GM12872 (cell line): ENCODE measurements at regions not wholly inside any gene's neighbourhood (a gene's known extent, or its start where the extent isn't known, plus 50 kb on each side); places are given as distances from the start of the nearest gene placed in this dataset.

Experiments
- TF ChIP-seq, protein P1 (sequence below): IDR thresholded peaks from 3 replicates; pipeline ENCODE4 v1.5.1; 2011; ENCODE audit warnings: low read depth, mild to moderate bottlenecking, low read length, moderate library complexity; ENCODE audit not compliant: insufficient read depth

DNA sequence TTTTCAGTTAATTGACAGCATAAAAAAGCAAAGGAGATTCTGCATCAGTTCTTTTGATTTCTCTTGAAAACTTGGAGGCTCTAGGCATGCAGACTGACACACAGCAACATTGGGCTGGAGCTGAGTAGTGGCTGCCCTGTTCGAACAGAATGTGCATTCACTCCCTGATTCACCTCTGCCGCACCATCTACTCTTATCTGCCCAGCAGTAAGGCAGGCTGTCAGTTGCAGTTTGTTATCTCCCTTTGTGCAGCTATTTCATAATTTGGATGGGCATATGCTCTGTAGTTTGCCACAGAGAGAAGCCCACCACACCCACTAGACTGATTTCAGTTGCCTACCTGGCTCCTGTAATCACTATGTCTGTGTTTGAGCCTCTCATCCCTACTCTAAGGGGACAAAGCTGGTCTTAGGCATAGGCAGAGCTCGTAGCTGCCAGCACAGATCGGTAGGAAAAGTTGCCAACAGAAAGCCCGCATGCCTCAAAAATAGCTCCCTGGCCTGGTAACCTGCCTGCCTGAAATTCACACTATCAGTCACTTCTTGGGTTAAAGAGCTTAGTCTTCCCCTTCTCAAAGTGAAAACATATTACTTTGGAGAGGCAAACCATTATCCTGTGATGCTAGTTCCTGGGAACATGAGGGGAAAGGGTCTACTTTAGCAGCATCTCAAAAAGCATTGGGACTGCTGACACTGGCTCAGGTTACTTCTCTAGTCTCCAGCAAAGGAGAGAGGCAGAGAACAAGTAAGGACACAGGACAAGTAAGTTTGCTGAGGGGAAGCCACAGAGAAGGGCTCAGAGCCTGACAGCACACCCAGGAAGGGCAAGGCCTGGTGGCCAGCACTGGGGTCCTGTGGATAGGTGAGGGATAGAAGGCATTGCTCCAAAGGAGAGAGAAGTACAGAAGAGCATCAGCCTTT lies 75.9 kb upstream of the TMEM164 start:
- TF ChIP-seq, protein P1, sequence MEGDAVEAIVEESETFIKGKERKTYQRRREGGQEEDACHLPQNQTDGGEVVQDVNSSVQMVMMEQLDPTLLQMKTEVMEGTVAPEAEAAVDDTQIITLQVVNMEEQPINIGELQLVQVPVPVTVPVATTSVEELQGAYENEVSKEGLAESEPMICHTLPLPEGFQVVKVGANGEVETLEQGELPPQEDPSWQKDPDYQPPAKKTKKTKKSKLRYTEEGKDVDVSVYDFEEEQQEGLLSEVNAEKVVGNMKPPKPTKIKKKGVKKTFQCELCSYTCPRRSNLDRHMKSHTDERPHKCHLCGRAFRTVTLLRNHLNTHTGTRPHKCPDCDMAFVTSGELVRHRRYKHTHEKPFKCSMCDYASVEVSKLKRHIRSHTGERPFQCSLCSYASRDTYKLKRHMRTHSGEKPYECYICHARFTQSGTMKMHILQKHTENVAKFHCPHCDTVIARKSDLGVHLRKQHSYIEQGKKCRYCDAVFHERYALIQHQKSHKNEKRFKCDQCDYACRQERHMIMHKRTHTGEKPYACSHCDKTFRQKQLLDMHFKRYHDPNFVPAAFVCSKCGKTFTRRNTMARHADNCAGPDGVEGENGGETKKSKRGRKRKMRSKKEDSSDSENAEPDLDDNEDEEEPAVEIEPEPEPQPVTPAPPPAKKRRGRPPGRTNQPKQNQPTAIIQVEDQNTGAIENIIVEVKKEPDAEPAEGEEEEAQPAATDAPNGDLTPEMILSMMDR, result no peak

DNA sequence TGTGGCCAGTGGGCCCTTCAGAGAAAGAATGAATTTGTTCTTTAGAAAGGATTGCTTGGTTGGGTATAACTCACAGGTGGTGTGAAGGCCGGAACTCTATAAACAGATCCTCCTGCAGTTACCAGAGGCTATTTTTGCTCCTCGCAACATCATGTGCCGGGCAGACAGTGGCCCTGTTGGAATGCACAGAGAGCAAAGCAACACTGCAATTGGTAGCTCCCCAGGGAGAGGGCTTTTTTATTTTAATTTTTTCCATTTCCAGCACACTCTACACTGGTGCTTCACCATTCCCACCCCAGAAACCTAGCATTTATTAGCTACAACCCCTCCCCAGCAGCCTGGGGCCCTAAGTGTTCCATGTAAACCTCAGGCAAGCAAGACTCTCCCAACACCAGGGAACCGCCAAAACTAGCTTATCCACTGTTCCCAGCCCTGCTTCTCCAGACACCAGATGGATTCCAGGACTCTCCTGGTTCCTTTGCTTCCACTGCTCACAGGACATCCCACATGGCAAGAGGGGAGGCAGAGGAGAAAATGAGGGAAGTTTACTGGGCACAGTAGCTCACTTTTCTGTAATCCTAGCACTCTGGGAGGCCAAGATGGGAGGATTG lies 75.1 kb upstream of the TMEM164 start:
- TF ChIP-seq, protein P1, result no peak

DNA sequence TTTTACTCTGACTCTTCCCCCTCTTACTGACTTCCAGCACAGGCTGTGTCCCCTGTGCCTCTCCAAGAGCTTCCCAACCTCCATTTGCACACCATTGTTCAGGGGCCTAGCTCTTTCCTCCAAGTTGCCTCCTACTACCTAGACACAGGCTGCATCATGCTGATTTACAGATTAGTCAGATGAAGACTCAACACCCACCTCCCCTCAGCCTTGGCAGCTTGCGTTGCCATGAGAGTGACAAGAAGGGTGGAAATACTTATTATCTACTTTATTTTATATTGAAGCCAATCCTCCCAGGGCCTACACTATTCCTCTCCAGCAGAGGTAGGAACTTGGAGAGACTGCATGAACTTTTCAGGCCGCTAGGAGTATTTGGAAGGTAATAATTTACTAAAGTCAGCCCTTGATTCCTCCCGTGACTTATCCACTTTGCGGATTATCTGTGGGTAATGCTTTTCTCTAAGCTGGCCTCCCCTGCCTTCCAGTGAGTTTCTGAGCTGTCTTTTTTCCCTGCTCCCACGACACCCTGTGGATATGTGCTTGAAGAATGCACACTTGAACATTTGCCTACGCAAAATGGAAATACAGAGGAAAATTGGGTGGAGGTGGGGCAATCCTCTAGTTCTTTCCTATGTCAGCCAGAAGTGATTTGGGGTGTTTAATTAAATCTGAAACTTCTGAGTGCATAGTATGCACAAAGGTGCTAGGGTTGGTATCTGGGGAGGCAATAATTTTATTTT lies 74.1 kb upstream of the TMEM164 start:
- TF ChIP-seq, protein P1, result no peak

DNA sequence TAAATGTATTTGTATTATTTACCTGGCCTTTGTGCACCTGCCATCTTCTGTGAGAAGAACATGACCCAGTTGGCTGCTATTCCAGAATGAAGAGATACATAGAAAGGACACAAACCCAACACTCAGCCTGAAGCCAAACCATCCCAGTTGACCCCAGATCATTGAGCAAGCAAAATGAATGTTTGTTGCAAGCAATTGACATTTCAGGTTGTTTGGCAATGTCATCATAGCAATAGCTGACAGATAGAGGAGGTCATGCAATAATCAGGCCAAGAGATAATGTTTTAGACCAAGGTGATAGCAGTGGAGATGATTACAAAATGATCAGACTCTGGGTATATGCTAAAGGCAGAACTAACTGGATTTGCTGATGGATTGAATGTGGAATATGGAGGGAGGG lies 71.2 kb upstream of the TMEM164 start:
- TF ChIP-seq, protein P1, result no peak

DNA sequence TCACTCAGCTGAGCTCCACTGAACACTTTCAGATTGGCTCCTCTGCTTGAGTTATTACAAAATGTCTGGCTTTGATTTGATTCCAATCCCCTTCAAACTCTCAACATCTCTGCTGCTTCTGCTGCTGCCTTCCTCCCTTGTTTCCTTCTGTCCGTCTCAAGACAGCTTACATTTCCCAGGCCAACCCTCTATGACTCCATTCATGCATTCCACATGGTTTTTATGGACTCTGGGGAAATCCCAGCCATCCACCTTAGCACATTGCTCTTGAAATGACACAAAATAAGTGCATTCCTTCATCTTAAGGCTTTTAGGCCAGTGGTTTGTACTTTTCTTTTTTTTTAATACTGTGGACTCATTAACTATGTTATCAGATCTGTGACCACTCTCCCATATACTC lies 68.5 kb upstream of the TMEM164 start:
- TF ChIP-seq, protein P1, result no peak

DNA sequence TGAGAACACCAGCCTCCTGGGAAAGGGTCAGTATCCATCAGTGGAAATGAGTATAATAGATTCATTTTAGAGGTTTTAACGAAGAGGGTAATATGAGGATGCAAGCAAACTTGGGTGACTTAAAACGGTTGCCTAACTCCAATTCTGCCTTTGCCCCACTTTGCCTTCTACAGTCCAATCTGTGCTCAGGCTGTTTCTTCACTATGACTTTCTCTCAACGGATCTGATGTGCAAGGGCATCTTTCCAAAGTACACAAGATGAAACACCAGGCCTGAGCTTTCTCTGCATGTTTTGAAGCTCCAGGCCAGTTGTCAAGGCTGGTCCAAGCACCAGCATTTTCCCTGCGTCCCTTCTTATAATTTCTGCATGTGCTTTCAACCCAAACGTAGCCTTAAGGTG lies 68.0 kb upstream of the TMEM164 start:
- TF ChIP-seq, protein P1, result no peak

DNA sequence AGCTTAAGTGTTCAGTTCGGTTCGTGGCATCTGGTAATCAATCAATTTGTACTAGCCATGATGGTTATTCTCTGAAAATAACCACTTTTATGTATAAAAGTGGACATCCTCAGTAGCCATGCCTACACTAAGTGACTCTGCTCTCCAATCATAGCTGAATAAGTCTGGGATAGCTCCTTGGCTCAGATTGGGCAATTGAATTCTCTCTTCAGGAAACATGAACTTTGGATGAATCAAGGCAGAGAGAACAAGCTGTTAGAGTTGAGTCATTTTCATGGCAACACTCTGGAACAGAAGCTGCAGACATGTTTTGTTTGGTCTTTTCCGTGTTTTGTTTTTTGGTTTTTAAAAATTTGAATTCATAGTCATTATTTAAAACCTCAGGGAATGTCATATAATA lies 66.8 kb upstream of the TMEM164 start:
- TF ChIP-seq, protein P1, result no peak
